ENCODE measurements at regions not wholly inside any gene's neighbourhood (a gene's known extent, or its start where the extent isn't known, plus 50 kb on each side); places are given as distances from the start of the nearest gene placed in this dataset.
"Not testable (repeated sequence)": the region's sequence is repeated elsewhere in the genome, so short reads cannot be mapped to it uniquely, and the experiment has no call there.

GRCh38 chr4:23091711-23092110 lies 399.0 kb downstream of the GBA3 start:
- Histone ChIP-seq H3K4me3 (no peak overlapping the region), H3K27ac (no peak overlapping the region), H3K4me1 (no peaks in the 10 kb centered on the region), H3K27me3 (no peaks in the 10 kb centered on the region), H3K9me3 (peaks cover 0 to 6% (median 2%) of the 10 kb centered on the region in 4 donors), H3K36me3 (no peaks in the 10 kb centered on the region)
- TF ChIP-seq POLR2AphosphoS5 (IDR thresholded peaks at IDR 0.05) (no peak), POLR2A (IDR thresholded peaks at IDR 0.05) (no peak), EP300 (IDR thresholded peaks at IDR 0.05) (no peak)
- TF ChIP-seq, protein P1, sequence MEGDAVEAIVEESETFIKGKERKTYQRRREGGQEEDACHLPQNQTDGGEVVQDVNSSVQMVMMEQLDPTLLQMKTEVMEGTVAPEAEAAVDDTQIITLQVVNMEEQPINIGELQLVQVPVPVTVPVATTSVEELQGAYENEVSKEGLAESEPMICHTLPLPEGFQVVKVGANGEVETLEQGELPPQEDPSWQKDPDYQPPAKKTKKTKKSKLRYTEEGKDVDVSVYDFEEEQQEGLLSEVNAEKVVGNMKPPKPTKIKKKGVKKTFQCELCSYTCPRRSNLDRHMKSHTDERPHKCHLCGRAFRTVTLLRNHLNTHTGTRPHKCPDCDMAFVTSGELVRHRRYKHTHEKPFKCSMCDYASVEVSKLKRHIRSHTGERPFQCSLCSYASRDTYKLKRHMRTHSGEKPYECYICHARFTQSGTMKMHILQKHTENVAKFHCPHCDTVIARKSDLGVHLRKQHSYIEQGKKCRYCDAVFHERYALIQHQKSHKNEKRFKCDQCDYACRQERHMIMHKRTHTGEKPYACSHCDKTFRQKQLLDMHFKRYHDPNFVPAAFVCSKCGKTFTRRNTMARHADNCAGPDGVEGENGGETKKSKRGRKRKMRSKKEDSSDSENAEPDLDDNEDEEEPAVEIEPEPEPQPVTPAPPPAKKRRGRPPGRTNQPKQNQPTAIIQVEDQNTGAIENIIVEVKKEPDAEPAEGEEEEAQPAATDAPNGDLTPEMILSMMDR (IDR thresholded peaks at IDR 0.05): no peak
- 13 to 17% methylated on average over 1 of the region's 1 CpG for WGBS, 2 donors
- DNase-seq (no peak), ATAC-seq (ENCODE audit: low FRiP score in 2 of 2) (no peak)

DNA sequence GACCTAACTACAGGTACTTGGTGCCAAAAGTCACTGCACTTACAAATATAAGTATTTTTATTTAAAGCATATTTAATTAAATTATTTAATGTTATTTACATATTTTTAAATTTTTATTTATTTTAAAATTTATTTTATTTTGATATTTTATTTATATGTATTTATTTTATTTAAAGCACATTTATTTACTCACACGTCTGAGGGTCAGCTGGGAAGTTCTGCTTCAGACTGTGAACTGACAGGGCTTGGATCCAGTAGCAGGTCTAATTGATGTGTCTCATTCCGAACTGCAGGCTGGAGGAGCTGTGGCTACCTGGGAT lies 392.5 kb downstream of the GBA3 start:
- no peaks in the 10 kb centered on the region for H3K27me3 ChIP-seq
- DNase-seq: no peak
- peaks cover 0 to 9% (median 2%) of the 10 kb centered on the region in 4 donors for H3K9me3 ChIP-seq
- no peak overlapping the region for H3K4me3 ChIP-seq
- 82 to 85% methylated on average over 2 of the region's 2 CpGs for WGBS, 2 donors
- H3K27ac ChIP-seq: no peak overlapping the region
- H3K36me3 ChIP-seq: no peaks in the 10 kb centered on the region
- ATAC-seq (ENCODE audit: low FRiP score in 2 of 2): no peak
- no peaks in the 10 kb centered on the region for H3K4me1 ChIP-seq
- no peak for TF ChIP-seq POLR2A (IDR thresholded peaks at IDR 0.05)
- TF ChIP-seq, protein P1 (IDR thresholded peaks at IDR 0.05): no peak
- no peak for TF ChIP-seq POLR2AphosphoS5 (IDR thresholded peaks at IDR 0.05)
- TF ChIP-seq EP300 (IDR thresholded peaks at IDR 0.05): no peak

DNA sequence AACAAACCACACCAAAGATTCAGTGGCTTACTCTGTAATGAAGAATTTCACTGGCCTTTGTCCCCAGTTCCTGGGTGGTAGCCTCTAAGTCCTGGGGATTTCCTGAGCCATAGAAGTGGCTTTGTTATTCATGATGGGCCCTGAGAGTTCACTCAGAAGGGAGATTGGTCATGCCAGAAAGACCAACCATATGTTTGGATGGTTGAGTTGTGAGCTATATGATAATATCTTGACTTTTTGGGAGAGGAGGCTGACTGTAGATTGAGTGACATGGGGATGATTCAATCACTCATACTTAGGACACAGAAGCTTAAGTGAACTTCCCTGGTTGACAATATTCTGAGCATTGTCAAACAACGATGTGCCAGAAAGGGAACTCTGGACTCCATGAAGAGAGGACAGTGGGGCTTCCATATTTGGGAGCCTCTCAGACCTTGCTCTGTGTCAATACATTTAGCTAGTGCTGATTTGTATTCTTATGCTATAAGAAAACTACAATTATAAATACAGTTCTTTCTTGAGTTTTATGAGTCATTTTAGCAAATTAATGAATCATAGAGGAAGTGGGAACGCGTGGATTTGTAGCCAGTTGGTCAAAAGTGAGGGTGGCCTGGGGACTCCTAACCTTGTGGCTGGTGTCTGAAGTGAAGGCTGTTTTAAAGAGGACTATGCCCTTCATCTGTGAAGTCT lies 392.0 kb downstream of the GBA3 start:
- Histone ChIP-seq H3K9me3 (peaks cover 0 to 14% (median 7%) of the 10 kb centered on the region in 4 donors), H3K27ac (no peak overlapping the region), H3K27me3 (no peaks in the 10 kb centered on the region), H3K36me3 (no peaks in the 10 kb centered on the region), H3K4me3 (no peak overlapping the region), H3K4me1 (no peaks in the 10 kb centered on the region)
- DNase-seq (no peak), ATAC-seq (ENCODE audit: low FRiP score in 2 of 2) (no peak)
- 82 to 90% methylated on average over 3 of the region's 3 CpGs for WGBS, 2 donors
- TF ChIP-seq EP300 (IDR thresholded peaks at IDR 0.05) (no peak), POLR2A (IDR thresholded peaks at IDR 0.05) (no peak), POLR2AphosphoS5 (IDR thresholded peaks at IDR 0.05) (no peak)
- TF ChIP-seq, protein P1 (IDR thresholded peaks at IDR 0.05): no peak

- peaks cover 0 to 20% (median 9%) of the 10 kb centered on the region in 4 donors for H3K9me3 ChIP-seq
- H3K4me1 ChIP-seq: no peaks in the 10 kb centered on the region
- DNase-seq (no peak), ATAC-seq (ENCODE audit: low FRiP score in 2 of 2) (no peak)
- no peaks in the 10 kb centered on the region for H3K36me3 ChIP-seq
- 42 to 66% methylated on average over 2 of the region's 2 CpGs for WGBS, 2 donors
- H3K4me3 ChIP-seq: no peak overlapping the region
- no peaks in the 10 kb centered on the region for H3K27me3 ChIP-seq
- TF ChIP-seq POLR2AphosphoS5 (IDR thresholded peaks at IDR 0.05) (no peak), EP300 (IDR thresholded peaks at IDR 0.05) (no peak), POLR2A (IDR thresholded peaks at IDR 0.05) (no peak)
- TF ChIP-seq, protein P1 (IDR thresholded peaks at IDR 0.05): no peak
- no peak overlapping the region for H3K27ac ChIP-seq
These were observed 390.7 kb downstream of the GBA3 start for GRCh38 chr4:23083391-23083790.

- 79 to 93% methylated on average over 2 of the region's 2 CpGs for WGBS, 2 donors
- not testable (repeated sequence) for H3K36me3 ChIP-seq; H3K4me3 ChIP-seq; H3K4me1 ChIP-seq; H3K27ac ChIP-seq; H3K27me3 ChIP-seq; ATAC-seq (ENCODE audit: low FRiP score in 2 of 2); DNase-seq
- H3K9me3 ChIP-seq: peaks cover 0 to 20% (median 9%) of the 10 kb centered on the region in 4 donors
These were observed 387.4 kb downstream of the GBA3 start for GRCh38 chr4:23080171-23080570.
